MCF 10A (cell line): ENCODE measurements at regions not wholly inside any gene's neighbourhood (a gene's known extent, or its start where the extent isn't known, plus 50 kb on each side); places are given as distances from the start of the nearest gene placed in this dataset.
"Not testable (repeated sequence)": the region's sequence is repeated elsewhere in the genome, so short reads cannot be mapped to it uniquely, and the experiment has no call there.

ENCODE experiments used
- BruUV-seq: library from RNA; stranded (reverse); fragments of 400-500 nt; replicated peaks from 2 replicates; lab custom pipeline; 2021; lab: Mats Ljungman, UMichigan
- CTCF ChIA-PET: fragments of 300-600 bp; sonication (Branson Sonifier 250); formaldehyde crosslinking; extraction: SDS; loops from one replicate; lab custom pipeline; 2021; ENCODE audit warnings: antibody characterized with exemption, inconsistent platforms; lab: Yijun Ruan, JAX
- POLR2A ChIA-PET: fragments of 300-600, 350-650 bp; sonication (Branson Sonifier 250); formaldehyde crosslinking; extraction: SDS; loops from one replicate; lab custom pipeline; 2020; ENCODE audit warnings: antibody characterized with exemption, inconsistent platforms; lab: Yijun Ruan, JAX
- DNase-seq: peaks from one replicate; pipeline ENCODE4 v3.0.0-alpha.2; 2018; ENCODE audit not compliant: unreplicated experiment
- H3K27ac Mint-ChIP-seq: one replicate; pipeline ENCODE4 v1.8.0; 2022; ENCODE audit warnings: mild to moderate bottlenecking, low read depth, mixed read lengths; ENCODE audit not compliant: unreplicated experiment
- H3K27me3 Mint-ChIP-seq: one replicate; pipeline ENCODE4 v1.8.0; 2022; ENCODE audit warnings: mixed read lengths; ENCODE audit not compliant: insufficient read depth, unreplicated experiment
- H3K36me3 Mint-ChIP-seq: one replicate; pipeline ENCODE4 v1.8.0; 2022; ENCODE audit warnings: mild to moderate bottlenecking, moderate library complexity, mixed read lengths; ENCODE audit not compliant: insufficient read depth, unreplicated experiment
- H3K4me1 Mint-ChIP-seq: one replicate; pipeline ENCODE4 v1.8.0; 2022; ENCODE audit warnings: mixed read lengths; ENCODE audit not compliant: insufficient read depth, unreplicated experiment
- H3K4me3 Mint-ChIP-seq: one replicate; pipeline ENCODE4 v1.8.0; 2022; ENCODE audit warnings: mild to moderate bottlenecking, moderate library complexity, mixed read lengths; ENCODE audit not compliant: unreplicated experiment
- H3K9me3 Mint-ChIP-seq: one replicate; pipeline ENCODE4 v1.8.0; 2022; ENCODE audit warnings: mixed read lengths; ENCODE audit not compliant: unreplicated experiment
- CTCF ChIP-seq: fragments of 200-600 bp; IDR thresholded peaks from one replicate; pipeline ENCODE4 v1.8.0; 2022; ENCODE audit warnings: antibody characterized with exemption, mild to moderate bottlenecking; ENCODE audit not compliant: unreplicated experiment
- intact Hi-C: fragments of 100-400 bp; cut with micrococcal nuclease; formaldehyde crosslinking; loops from 2 replicates; pipeline ENCODE4 v1.14.1; 2022

- H3K4me1 Mint-ChIP-seq = no peaks in the 10 kb centered on the region
- intact Hi-C loops = no loop called here
- TF ChIP-seq CTCF = no peak
- no peak overlapping the region for H3K27ac Mint-ChIP-seq
- no peak for DNase-seq
- no peak overlapping the region for H3K4me3 Mint-ChIP-seq
- POLR2A ChIA-PET = no interaction called here
- H3K27me3 Mint-ChIP-seq = peaks cover 19% of the 10 kb centered on the region
- CTCF ChIA-PET = no interaction called here
- H3K36me3 Mint-ChIP-seq = no peaks in the 10 kb centered on the region
- no peaks in the 10 kb centered on the region for H3K9me3 Mint-ChIP-seq
- no TSS peak for BruUV-seq
These were observed 106.8 kb upstream of the PRR23C start for GRCh38 chr3:139151530-139151929.

- intact Hi-C loops, DNase-seq, CTCF ChIA-PET, H3K4me1 Mint-ChIP-seq, H3K27ac Mint-ChIP-seq, POLR2A ChIA-PET, H3K4me3 Mint-ChIP-seq, H3K9me3 Mint-ChIP-seq, BruUV-seq, H3K36me3 Mint-ChIP-seq: not testable (repeated sequence)
- peaks cover 22% of the 10 kb centered on the region for H3K27me3 Mint-ChIP-seq
These were observed 108.7 kb upstream of the PRR23C start for GRCh38 chr3:139153434-139153833.

- no peak for TF ChIP-seq CTCF
- intact Hi-C loops = no loop called here
- no peak overlapping the region for H3K4me3 Mint-ChIP-seq
- BruUV-seq = no TSS peak
- ChIA-PET CTCF (interaction anchor here (0.6 to 1.7 kb wide), 3 partner anchors 26 to 1971 kb away, joined by 3 to 5 read pairs (median 4); no protein-coding TSS in a partner anchor), POLR2A (no interaction called here)
- DNase-seq = no peak
- H3K36me3 Mint-ChIP-seq = no peaks in the 10 kb centered on the region
- peaks cover 36% of the 10 kb centered on the region for H3K27me3 Mint-ChIP-seq
- no peak overlapping the region for H3K27ac Mint-ChIP-seq
- no peaks in the 10 kb centered on the region for H3K4me1 Mint-ChIP-seq
- H3K9me3 Mint-ChIP-seq = no peaks in the 10 kb centered on the region
These were observed 112.7 kb upstream of the PRR23C start for GRCh38 chr3:139157161-139157932.

GRCh38 chr3:139159356-139159755, 114.7 kb upstream of the PRR23C start:
- Mint-ChIP-seq H3K9me3 (no peaks in the 10 kb centered on the region), H3K36me3 (no peaks in the 10 kb centered on the region), H3K4me3 (no peak overlapping the region), H3K4me1 (no peaks in the 10 kb centered on the region), H3K27me3 (peaks cover 48% of the 10 kb centered on the region), H3K27ac (no peak overlapping the region)
- no peak for TF ChIP-seq CTCF
- CTCF ChIA-PET = no interaction called here
- POLR2A ChIA-PET = no interaction called here
- intact Hi-C loops = no loop called here
- BruUV-seq = no TSS peak
- DNase-seq = no peak
